IMR-90 (cell line): ENCODE measurements at regions not wholly inside any gene's neighbourhood (a gene's known extent, or its start where the extent isn't known, plus 50 kb on each side); places are given as distances from the start of the nearest gene placed in this dataset.

Experiments
- ATAC-seq: fragments of 200-7000 bp; cut with Tn5 transposase; 2 replicates; pipeline ENCODE4 v1.9.1; 2020; ENCODE audit warnings: low read depth, mild to moderate bottlenecking, moderate library complexity
- BruUV-seq: library from RNA; stranded (reverse); fragments of 400-500 nt; replicated peaks from 2 replicates; lab custom pipeline; 2021; lab: Mats Ljungman, UMichigan
- CTCF ChIA-PET: fragments of 300-600 bp; formaldehyde crosslinking; extraction: SDS; loops from one replicate; lab custom pipeline; 2021; ENCODE audit warnings: antibody characterized with exemption; lab: Yijun Ruan, JAX
- POLR2A ChIA-PET: fragments of 300-600 bp; sonication (Branson Sonifier 250); formaldehyde crosslinking; loops from one replicate; lab custom pipeline; 2022; ENCODE audit warnings: antibody characterized with exemption; ENCODE audit not compliant: unreplicated experiment; lab: Charles Lee
- DNase-seq: peaks from one replicate; pipeline ENCODE4 v3.0.0; 2013
- H2AFZ ChIP-seq: replicated peaks from 2 replicates; pipeline ENCODE3; 2013; ENCODE audit warnings: low read length, mild to moderate bottlenecking; ENCODE audit not compliant: poor library complexity
- H2AK5ac ChIP-seq: 2 replicates; pipeline ENCODE4 v1.6.1; 2013; ENCODE audit warnings: low read depth, low read length, inconsistent platforms
- H2AK9ac ChIP-seq: replicated peaks from 2 replicates; pipeline ENCODE3; 2013; ENCODE audit warnings: mild to moderate bottlenecking, low read depth, low read length, moderate library complexity; ENCODE audit not compliant: poor library complexity
- H2BK120ac ChIP-seq: 2 replicates; pipeline ENCODE4 v1.6.1; 2013; ENCODE audit warnings: low read depth, low read length, inconsistent platforms
- H2BK15ac ChIP-seq: 3 replicates; pipeline ENCODE4 v1.6.1; 2013; ENCODE audit warnings: low read depth, low read length, inconsistent platforms
- H2BK20ac ChIP-seq: 2 replicates; pipeline ENCODE4 v1.6.1; 2013; ENCODE audit warnings: low read depth, mild to moderate bottlenecking, inconsistent platforms, low read length, moderate library complexity
- H2BK5ac ChIP-seq: 2 replicates; pipeline ENCODE4 v1.6.1; 2013; ENCODE audit warnings: mild to moderate bottlenecking, low read depth, low read length, inconsistent platforms; ENCODE audit not compliant: poor library complexity, severe bottlenecking
- H3K14ac ChIP-seq: replicated peaks from 2 replicates; pipeline ENCODE4 v1.6.1; 2013; ENCODE audit warnings: low read depth, low read length, inconsistent platforms
- H3K18ac ChIP-seq: 2 replicates; pipeline ENCODE4 v1.6.1; 2013; ENCODE audit warnings: low read depth, low read length, control low read depth
- H3K23ac ChIP-seq: 2 replicates; pipeline ENCODE4 v1.6.1; 2013; ENCODE audit warnings: low read depth, low read length, inconsistent platforms
- H3K27ac ChIP-seq: 2 replicates; pipeline ENCODE4 v1.5.1; 2013; ENCODE audit warnings: mild to moderate bottlenecking, control low read depth, low read length; ENCODE audit not compliant: insufficient read depth
- H3K27me3 ChIP-seq: 2 replicates; pipeline ENCODE4 v1.6.1; 2013; ENCODE audit warnings: low read length; ENCODE audit not compliant: control insufficient read depth, insufficient read depth
- H3K36me3 ChIP-seq: 2 replicates; pipeline ENCODE4 v1.6.1; 2013; ENCODE audit warnings: low read length, mixed read lengths; ENCODE audit not compliant: control insufficient read depth, insufficient read depth
- H3K4ac ChIP-seq: 2 replicates; pipeline ENCODE4 v1.6.1; 2013; ENCODE audit warnings: low read depth, low read length, inconsistent platforms
- H3K4me1 ChIP-seq: 2 replicates; pipeline ENCODE4 v1.6.1; 2013; ENCODE audit warnings: low read length, mixed read lengths; ENCODE audit not compliant: control insufficient read depth, insufficient read depth
- H3K4me2 ChIP-seq: 2 replicates; pipeline ENCODE4 v1.6.1; 2013; ENCODE audit warnings: low read depth, mild to moderate bottlenecking, control low read depth, low read length, moderate library complexity
- H3K4me3 ChIP-seq: 2 replicates; pipeline ENCODE4 v1.5.1; 2013; ENCODE audit warnings: low read depth, mild to moderate bottlenecking, control low read depth, low read length, moderate library complexity; ENCODE audit not compliant: insufficient read depth
- H3K56ac ChIP-seq: 2 replicates; pipeline ENCODE4 v1.6.1; 2013; ENCODE audit warnings: low read length, inconsistent platforms; ENCODE audit not compliant: insufficient read depth; ENCODE audit errors: extremely low read depth
- H3K79me1 ChIP-seq, 2 experiments: 2 replicates each; pipeline ENCODE4 v1.6.1; 2013; ENCODE audit warnings: low read length in 2 of 2, inconsistent platforms in 1 of 2, low read depth in 1 of 2
- H3K9ac ChIP-seq: 2 replicates; pipeline ENCODE4 v1.6.1; 2013; ENCODE audit warnings: low read depth, low read length, control low read depth
- H3K9me1 ChIP-seq: 2 replicates; pipeline ENCODE4 v1.6.1; 2013; ENCODE audit warnings: low read length, inconsistent platforms; ENCODE audit not compliant: insufficient read depth
- H3K9me3 ChIP-seq: 2 replicates; pipeline ENCODE4 v1.6.1; 2013; ENCODE audit warnings: low read length; ENCODE audit not compliant: control insufficient read depth, insufficient read depth
- H4K20me1 ChIP-seq: 2 replicates; pipeline ENCODE4 v1.6.1; 2013; ENCODE audit warnings: low read length, inconsistent platforms; ENCODE audit not compliant: insufficient read depth
- H4K5ac ChIP-seq: 2 replicates; pipeline ENCODE4 v1.6.1; 2013; ENCODE audit warnings: mild to moderate bottlenecking, low read depth, low read length, control low read depth
- H4K8ac ChIP-seq, 2 experiments: 2 replicates each; pipeline ENCODE4 v1.6.1; 2013; ENCODE audit warnings: low read depth in 2 of 2, low read length in 2 of 2, control low read depth in 1 of 2, inconsistent platforms in 1 of 2
- H4K91ac ChIP-seq: 2 replicates; pipeline ENCODE4 v1.6.1; 2013; ENCODE audit warnings: low read depth, low read length, inconsistent platforms; ENCODE audit not compliant: insufficient read depth
- FOS ChIP-seq: fragments of 150-350 bp; IDR thresholded peaks from 2 replicates; pipeline ENCODE4 v1.6.1; 2016; ENCODE audit warnings: low read depth, low read length
- MAFK ChIP-seq: IDR thresholded peaks from 2 replicates; pipeline ENCODE4 v1.6.1; 2012; ENCODE audit warnings: low read depth, low read length, improper control_type of control experiment
- RAD21 ChIP-seq: IDR thresholded peaks from 2 replicates; pipeline ENCODE4 v1.6.1; 2012; ENCODE audit warnings: low read length, improper control_type of control experiment
- RCOR1 ChIP-seq: IDR thresholded peaks from 2 replicates; pipeline ENCODE4 v1.6.1; 2012; ENCODE audit warnings: mild to moderate bottlenecking, low read length, improper control_type of control experiment; ENCODE audit not compliant: insufficient replicate concordance
- WGBS, 2 experiments: methylation state at CpG; one replicate each; pipeline versions ENCODE4 v1.1.5 to v1.1.7; 2013; ENCODE audit warnings: missing lambda C conversion rate in 2 of 2; ENCODE audit not compliant: insufficient read length in 1 of 2; ENCODE audit errors: extremely low coverage in 2 of 2; 5-methylcytosine and 5-hydroxymethylcytosine counted together
- dilution Hi-C: fragments of 300-500 bp; cut with HindIII; formaldehyde crosslinking; loops from one replicate; pipeline ENCODE4 v1.14.3; 2018; ENCODE audit warnings: low sequenced_read_pairs; ENCODE audit not compliant: unreplicated experiment
- in situ Hi-C: fragments of 300-500 bp; cut with MboI; formaldehyde crosslinking; loops from 3 replicates; pipeline ENCODE4 v1.14.3; 2019; ENCODE audit warnings: low sequenced_read_pairs, inconsistent platforms, mixed read lengths
- intact Hi-C: fragments of 100-400 bp; cut with micrococcal nuclease; formaldehyde crosslinking; loops from 2 replicates; pipeline ENCODE4 v1.10.0; 2022
- TF ChIP-seq, protein P1 (sequence below): fragments of 150-350 bp; IDR thresholded peaks from 2 replicates; pipeline ENCODE4 v1.6.1; 2017; ENCODE audit warnings: mild to moderate bottlenecking, antibody characterized with exemption, low read length, low read depth

DNA sequence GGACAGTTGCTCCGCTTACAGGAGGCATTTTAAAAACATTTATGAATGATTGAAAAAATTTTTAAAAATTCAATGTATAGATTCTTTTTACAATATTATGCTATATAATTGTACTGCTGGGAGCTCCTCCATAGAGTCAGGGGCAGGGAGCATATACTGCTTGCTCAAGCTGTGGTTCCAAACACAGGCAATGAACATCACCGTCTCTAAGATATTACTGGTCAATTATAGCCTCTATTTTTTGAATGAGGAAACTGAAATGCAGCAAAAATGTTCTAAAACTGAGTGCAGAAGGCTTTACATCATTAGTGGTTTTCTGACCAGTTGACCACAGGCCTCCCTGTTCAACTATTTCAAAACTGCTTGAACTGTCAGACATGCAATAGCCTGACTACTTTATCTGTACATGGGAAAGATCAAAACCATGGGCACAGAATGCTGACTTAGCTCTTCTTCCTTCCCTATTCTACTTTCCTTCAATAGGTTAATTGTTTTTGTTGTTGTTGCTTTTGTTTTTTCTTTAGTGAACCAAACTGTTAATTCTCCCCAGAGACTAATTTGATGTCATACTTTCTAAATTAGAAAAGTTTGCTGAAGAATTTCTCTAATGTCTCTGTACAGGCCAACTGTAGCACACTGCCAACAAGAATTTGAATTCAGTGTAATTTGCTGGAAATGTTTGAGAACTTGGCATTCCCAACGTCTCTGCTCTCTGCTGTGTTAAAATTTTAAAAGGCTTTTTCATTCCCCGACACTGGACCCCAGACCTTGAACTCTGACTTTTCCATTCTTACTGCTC lies 107.6 kb upstream of the MPDZ start:
- CTCF ChIA-PET = no interaction called here
- Histone ChIP-seq H3K56ac (no peak overlapping the region), H4K20me1 (no peaks in the 10 kb centered on the region), H3K27ac (no peak overlapping the region), H4K5ac (no peak overlapping the region), H2BK5ac (no peak overlapping the region), H4K91ac (no peak overlapping the region), H3K9ac (no peak overlapping the region), H2AK9ac (no peak overlapping the region), H3K9me3 (peaks cover 3% of the 10 kb centered on the region), H3K36me3 (no peaks in the 10 kb centered on the region), H4K8ac (no peak overlapping the region), H2BK15ac (no peak overlapping the region), H3K14ac (no peak overlapping the region), H3K4me3 (no peak overlapping the region), H3K23ac (no peak overlapping the region), H2BK120ac (no peak overlapping the region), H2AFZ (no peak overlapping the region), H3K18ac (no peak overlapping the region), H3K27me3 (no peaks in the 10 kb centered on the region), H3K79me1 (no peaks in the 10 kb centered on the region), H2AK5ac (no peak overlapping the region), H3K4me1 (no peaks in the 10 kb centered on the region), H2BK20ac (no peak overlapping the region), H3K4ac (no peak overlapping the region), H3K9me1 (no peaks in the 10 kb centered on the region), H3K4me2 (no peak overlapping the region)
- intact Hi-C loops = no loop called here
- no CpG with 5 or more reads among the region's 4 CpGs for WGBS, 2 experiments
- POLR2A ChIA-PET = no interaction called here
- TF ChIP-seq MAFK (peak; percentile 85), FOS (no peak), RAD21 (no peak), RCOR1 (no peak)
- TF ChIP-seq, protein P1, sequence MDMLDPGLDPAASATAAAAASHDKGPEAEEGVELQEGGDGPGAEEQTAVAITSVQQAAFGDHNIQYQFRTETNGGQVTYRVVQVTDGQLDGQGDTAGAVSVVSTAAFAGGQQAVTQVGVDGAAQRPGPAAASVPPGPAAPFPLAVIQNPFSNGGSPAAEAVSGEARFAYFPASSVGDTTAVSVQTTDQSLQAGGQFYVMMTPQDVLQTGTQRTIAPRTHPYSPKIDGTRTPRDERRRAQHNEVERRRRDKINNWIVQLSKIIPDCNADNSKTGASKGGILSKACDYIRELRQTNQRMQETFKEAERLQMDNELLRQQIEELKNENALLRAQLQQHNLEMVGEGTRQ = no peak
- no peak for ATAC-seq
- dilution Hi-C loops = no loop called here
- BruUV-seq = no TSS peak
- DNase-seq = peak; percentile 33
- in situ Hi-C loops = no loop called here
